Fibroblast of villous mesenchyme (primary cell): ENCODE measurements at regions not wholly inside any gene's neighbourhood (a gene's known extent, or its start where the extent isn't known, plus 50 kb on each side); places are given as distances from the start of the nearest gene placed in this dataset.
"Not testable (repeated sequence)": the region's sequence is repeated elsewhere in the genome, so short reads cannot be mapped to it uniquely, and the experiment has no call there.

Experiments used
- DNase-seq: peaks from one replicate; pipeline ENCODE4 v3.0.0-alpha.2; 2010; ENCODE audit warnings: low read depth
- H3K4me3 ChIP-seq: 2 replicates; pipeline ENCODE4 v1.5.1; 2011; ENCODE audit warnings: low read depth, mild to moderate bottlenecking, low read length
- CTCF ChIP-seq: IDR thresholded peaks from 2 replicates; pipeline ENCODE4 v1.5.1; 2012; ENCODE audit warnings: low read depth, mild to moderate bottlenecking, low read length; ENCODE audit not compliant: insufficient read depth

GRCh38 chr10:44102726-44103255, 282.1 kb downstream of the CXCL12 start:
- H3K4me3 ChIP-seq = no peak overlapping the region
- TF ChIP-seq CTCF = no peak
- peak; percentile 23 for DNase-seq

- no peak for TF ChIP-seq CTCF
- DNase-seq = no peak
- H3K4me3 ChIP-seq = no peak overlapping the region
Observed at GRCh38 chr10:44101082-44101481, 283.8 kb downstream of the CXCL12 start.

- no peak for DNase-seq
- H3K4me3 ChIP-seq = no peak overlapping the region
- TF ChIP-seq CTCF = no peak
Observed at GRCh38 chr10:44099511-44099910, 285.4 kb downstream of the CXCL12 start.

- DNase-seq, H3K4me3 ChIP-seq: not testable (repeated sequence)
Observed at GRCh38 chr10:44096217-44096616, 288.7 kb downstream of the CXCL12 start.

- no peak overlapping the region for H3K4me3 ChIP-seq
- DNase-seq = no peak
- TF ChIP-seq CTCF = no peak
Observed at GRCh38 chr10:44089671-44090070, 295.2 kb downstream of the CXCL12 start.

GRCh38 chr10:44087403-44087802, 297.5 kb downstream of the CXCL12 start:
- no peak for DNase-seq
- TF ChIP-seq CTCF = no peak

GRCh38 chr10:44083719-44084400, 301.0 kb downstream of the CXCL12 start:
- no peak for DNase-seq
- no peak for TF ChIP-seq CTCF

More at GRCh38 chr10:44087403-44087802, 297.5 kb downstream of the CXCL12 start:
- no peak overlapping the region for H3K4me3 ChIP-seq

More at GRCh38 chr10:44083719-44084400, 301.0 kb downstream of the CXCL12 start:
- no peak overlapping the region for H3K4me3 ChIP-seq
